ENCODE measurements at regions not wholly inside any gene's neighbourhood (a gene's known extent, or its start where the extent isn't known, plus 50 kb on each side); places are given as distances from the start of the nearest gene placed in this dataset.

- TF ChIP-seq CTCF (IDR thresholded peaks at IDR 0.05; ENCODE audit: borderline replicate concordance, extremely low read depth, low read length, poor library complexity, severe bottlenecking) (no peak), EZH2 (IDR thresholded peaks at IDR 0.05; ENCODE audit: borderline replicate concordance, low read depth, low read length, severe bottlenecking) (no peak)
Observed at GRCh38 chr11:103566116-103566515, 456.9 kb downstream of the DYNC2H1 start.

Data from DND-41 (cell line).